Gastrocnemius medialis (tissue), 4 donors: ENCODE measurements at regions not wholly inside any gene's neighbourhood (a gene's known extent, or its start where the extent isn't known, plus 50 kb on each side); places are given as distances from the start of the nearest gene placed in this dataset.

Experiments
- ATAC-seq, 2 donors: fragments of 150-250 bp; one replicate each; pipeline ENCODE4 v1.9.1; 2016
- DNase-seq, 2 donors: peaks; one replicate each; pipeline ENCODE4 v3.0.0-alpha.2; 2019
- H3K27ac ChIP-seq, 4 donors: fragments of 200-600 bp; sonication (generic); 1 replicate in 1 of 4; 2 replicates in 3 of 4; pipeline ENCODE4 v1.5.1; 2016 to 2018; ENCODE audit warnings: mild to moderate bottlenecking in 2 of 4, moderate library complexity in 1 of 4
- H3K27me3 ChIP-seq, 3 donors: fragments of 200-600 bp; sonication (generic) in 2 of 3; 1 replicate in 1 of 3; 2 replicates in 2 of 3; pipeline versions ENCODE4 v1.5.1 to v1.6.0; 2016 to 2019; ENCODE audit warnings: mild to moderate bottlenecking in 1 of 3, moderate library complexity in 1 of 3
- H3K36me3 ChIP-seq, 2 donors: fragments of 200-600 bp; sonication (generic) in 1 of 2; one replicate each; pipeline ENCODE4 v1.5.1; 2017 to 2018
- H3K4me1 ChIP-seq, 2 donors: fragments of 200-600 bp; sonication (generic) in 1 of 2; one replicate each; pipeline ENCODE4 v1.5.1; 2016 to 2017; ENCODE audit warnings: mild to moderate bottlenecking in 2 of 2
- H3K4me3 ChIP-seq, 4 donors: fragments of 200-600 bp; sonication (generic) in 3 of 4; 1 replicate in 1 of 4; 2 replicates in 3 of 4; pipeline ENCODE4 v1.5.1; 2016 to 2019; ENCODE audit warnings: mild to moderate bottlenecking in 2 of 4
- H3K9me3 ChIP-seq, 3 donors: fragments of 200-600 bp; sonication (generic) in 2 of 3; 1 replicate in 1 of 3; 2 replicates in 2 of 3; pipeline ENCODE4 v1.5.1; 2016 to 2019
- POLR2A ChIP-seq, 2 donors: fragments of 450-650 bp; IDR thresholded peaks; one replicate each; pipeline ENCODE4 v1.6.1; 2017; ENCODE audit warnings: antibody characterized with exemption in 2 of 2, mild to moderate bottlenecking in 2 of 2, moderate library complexity in 2 of 2
- in situ Hi-C, 4 donors: fragments of 200-750 bp; cut with MboI; loops; one replicate each; pipeline versions ENCODE4 v1.15.0 to v1.8.0; 2017; ENCODE audit warnings: low sequenced_read_pairs in 4 of 4
- intact Hi-C: fragments of 100-400 bp; cut with DNase I; formaldehyde crosslinking; loops from one replicate; pipeline ENCODE4 v1.15.1; 2023; ENCODE audit warnings: low total_unique reads
- TF ChIP-seq, protein P1 (sequence below), 5 experiments: fragments of 450-650 bp in 3 of 5; fragments of 200-600 bp in 2 of 5; sonication (generic) in 2 of 5; IDR thresholded peaks in 4 of 5; conservative IDR thresholded peaks in 1 of 5; 1 replicate in 4 of 5; 2 replicates in 1 of 5; pipeline ENCODE4 v1.5.1; 2016 to 2019; ENCODE audit warnings: antibody characterized with exemption in 5 of 5, mild to moderate bottlenecking in 3 of 5, moderate library complexity in 3 of 5

- TF ChIP-seq, protein P1, sequence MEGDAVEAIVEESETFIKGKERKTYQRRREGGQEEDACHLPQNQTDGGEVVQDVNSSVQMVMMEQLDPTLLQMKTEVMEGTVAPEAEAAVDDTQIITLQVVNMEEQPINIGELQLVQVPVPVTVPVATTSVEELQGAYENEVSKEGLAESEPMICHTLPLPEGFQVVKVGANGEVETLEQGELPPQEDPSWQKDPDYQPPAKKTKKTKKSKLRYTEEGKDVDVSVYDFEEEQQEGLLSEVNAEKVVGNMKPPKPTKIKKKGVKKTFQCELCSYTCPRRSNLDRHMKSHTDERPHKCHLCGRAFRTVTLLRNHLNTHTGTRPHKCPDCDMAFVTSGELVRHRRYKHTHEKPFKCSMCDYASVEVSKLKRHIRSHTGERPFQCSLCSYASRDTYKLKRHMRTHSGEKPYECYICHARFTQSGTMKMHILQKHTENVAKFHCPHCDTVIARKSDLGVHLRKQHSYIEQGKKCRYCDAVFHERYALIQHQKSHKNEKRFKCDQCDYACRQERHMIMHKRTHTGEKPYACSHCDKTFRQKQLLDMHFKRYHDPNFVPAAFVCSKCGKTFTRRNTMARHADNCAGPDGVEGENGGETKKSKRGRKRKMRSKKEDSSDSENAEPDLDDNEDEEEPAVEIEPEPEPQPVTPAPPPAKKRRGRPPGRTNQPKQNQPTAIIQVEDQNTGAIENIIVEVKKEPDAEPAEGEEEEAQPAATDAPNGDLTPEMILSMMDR (IDR thresholded peaks at IDR 0.05 in 4 of 5, conservative IDR thresholded peaks at IDR 0.05 in 1 of 5), result no peak
- TF ChIP-seq POLR2A (IDR thresholded peaks at IDR 0.05), result no peak
- DNase-seq (no peak), ATAC-seq (no peak)
- Histone ChIP-seq H3K36me3 (no peaks in the 10 kb centered on the region), H3K27me3 (no peaks in the 10 kb centered on the region), H3K9me3 (no peaks in the 10 kb centered on the region), H3K4me3 (no peak overlapping the region), H3K4me1 (no peaks in the 10 kb centered on the region), H3K27ac (no peak overlapping the region)
- intact Hi-C loops, result no loop called here
- in situ Hi-C loops, result no loop called here
These were observed 402.7 kb downstream of the IPMK start for GRCh38 chr10:57864765-57865680.

GRCh38 chr10:57849691-57850357 lies 417.9 kb downstream of the IPMK start:
- Histone ChIP-seq H3K4me1 (no peaks in the 10 kb centered on the region), H3K9me3 (no peaks in the 10 kb centered on the region), H3K36me3 (no peaks in the 10 kb centered on the region), H3K4me3 (no peak overlapping the region), H3K27ac (no peak overlapping the region), H3K27me3 (no peaks in the 10 kb centered on the region)
- intact Hi-C loops, result no loop called here
- in situ Hi-C loops, result no loop called here
- TF ChIP-seq, protein P1 (IDR thresholded peaks at IDR 0.05 in 4 of 5, conservative IDR thresholded peaks at IDR 0.05 in 1 of 5), result no peak
- TF ChIP-seq POLR2A (IDR thresholded peaks at IDR 0.05), result no peak
- ATAC-seq (no peak), DNase-seq (no peak)

DNA sequence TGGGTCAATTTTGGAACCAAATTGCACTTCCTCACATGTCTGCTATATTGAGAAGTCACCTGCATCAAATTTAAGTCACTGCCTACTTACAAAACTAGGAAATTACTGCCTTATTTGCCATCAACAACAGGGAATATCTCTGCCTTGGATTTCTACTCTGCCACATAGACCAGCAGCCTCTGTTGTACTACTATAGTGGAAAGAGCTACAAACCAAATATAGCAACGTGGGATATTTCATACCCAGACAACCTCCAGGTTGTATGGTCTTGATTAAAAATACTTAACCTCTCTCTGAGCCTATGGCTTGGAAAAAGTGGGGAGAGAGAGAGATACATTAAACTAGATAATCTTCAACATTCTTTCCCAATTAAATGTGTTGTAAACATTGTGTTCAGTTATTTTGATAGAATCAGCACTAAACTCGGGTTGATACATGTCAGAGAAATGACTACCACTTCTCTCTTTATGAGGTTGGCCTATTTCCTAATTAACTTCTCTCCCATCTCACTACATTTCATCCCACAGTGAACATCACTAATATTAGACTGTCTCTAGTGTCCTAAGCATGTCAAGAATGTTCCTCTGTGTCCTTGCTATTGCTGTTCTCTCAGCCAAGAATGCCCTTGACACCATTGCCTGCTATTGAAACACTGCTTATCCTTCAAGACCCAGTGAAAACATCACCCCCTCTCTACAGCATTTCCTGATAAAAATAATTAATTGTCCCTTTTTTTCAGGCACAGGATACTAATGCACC lies 421.2 kb downstream of the IPMK start:
- intact Hi-C loops (no loop called here), in situ Hi-C loops (no loop called here)

DNA sequence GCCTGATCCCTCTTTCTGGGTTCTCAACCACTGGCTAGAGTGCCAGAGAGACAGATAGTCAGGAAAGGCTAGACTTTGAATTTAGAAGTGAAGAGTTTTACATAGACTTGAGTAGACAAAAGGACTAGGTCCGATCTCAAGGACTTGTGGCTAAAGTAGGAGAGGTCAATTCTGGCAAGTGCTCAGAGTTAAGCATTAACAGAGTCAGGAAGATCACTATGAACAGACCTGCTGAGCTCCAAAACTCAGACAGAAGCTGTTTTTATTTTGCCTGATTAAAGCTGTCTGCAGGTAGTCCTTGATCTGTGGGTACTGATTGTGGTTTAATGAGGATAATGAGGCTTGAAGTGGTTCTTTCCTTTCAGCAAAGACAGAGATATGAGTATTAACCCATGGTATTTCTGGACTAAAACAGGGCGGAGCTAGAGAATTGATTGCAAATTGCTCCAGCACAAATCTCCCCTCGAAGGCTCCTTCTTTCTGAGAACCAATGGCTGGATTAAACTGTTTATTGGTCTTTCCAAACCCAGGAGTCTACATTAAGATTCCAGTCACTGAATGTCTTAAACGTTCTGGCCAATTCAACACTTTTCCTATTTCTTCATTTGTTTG lies 423.2 kb downstream of the IPMK start:
- no peak overlapping the region for H3K27ac ChIP-seq
- in situ Hi-C loops (no loop called here), intact Hi-C loops (no loop called here)
- no peak for ATAC-seq
- no peaks in the 10 kb centered on the region for H3K9me3 ChIP-seq
- H3K4me3 ChIP-seq, result no peak overlapping the region
- DNase-seq, result no peak
- no peaks in the 10 kb centered on the region for H3K36me3 ChIP-seq
- TF ChIP-seq, protein P1 (IDR thresholded peaks at IDR 0.05 in 4 of 5, conservative IDR thresholded peaks at IDR 0.05 in 1 of 5), result no peak
- no peak for TF ChIP-seq POLR2A (IDR thresholded peaks at IDR 0.05)
- no peaks in the 10 kb centered on the region for H3K27me3 ChIP-seq
- H3K4me1 ChIP-seq, result no peaks in the 10 kb centered on the region

More for the DNA sequence above, 421.2 kb downstream of the IPMK start:
- no peak for TF ChIP-seq POLR2A (IDR thresholded peaks at IDR 0.05)
- TF ChIP-seq, protein P1 (IDR thresholded peaks at IDR 0.05 in 4 of 5, conservative IDR thresholded peaks at IDR 0.05 in 1 of 5), result no peak
- no peaks in the 10 kb centered on the region for H3K27me3 ChIP-seq
- H3K4me3 ChIP-seq, result no peak overlapping the region
- H3K9me3 ChIP-seq, result no peaks in the 10 kb centered on the region
- DNase-seq, result no peak
- no peak for ATAC-seq
- H3K36me3 ChIP-seq, result no peaks in the 10 kb centered on the region
- no peaks in the 10 kb centered on the region for H3K4me1 ChIP-seq
- H3K27ac ChIP-seq, result no peak overlapping the region
